Liver (tissue), 8 donors: ENCODE measurements at regions not wholly inside any gene's neighbourhood (a gene's known extent, or its start where the extent isn't known, plus 50 kb on each side); places are given as distances from the start of the nearest gene placed in this dataset.
"Not testable (repeated sequence)": the region's sequence is repeated elsewhere in the genome, so short reads cannot be mapped to it uniquely, and the experiment has no call there.

ENCODE experiments used
- DNase-seq: peaks from one replicate; pipeline ENCODE4 v3.0.0-alpha.2; 2017; ENCODE audit warnings: low spot score
- H3K27ac ChIP-seq, 2 donors: one replicate each; pipeline ENCODE4 v1.7.0; 2013; ENCODE audit warnings: inconsistent platforms in 2 of 2, low read length in 2 of 2, control low read depth in 1 of 2, low read depth in 1 of 2, mild to moderate bottlenecking in 1 of 2
- H3K27me3 ChIP-seq, 4 donors: one replicate each; pipeline versions ENCODE4 v1.6.1 to v1.7.0; 2013; ENCODE audit warnings: low read length in 3 of 4, inconsistent platforms in 1 of 4, mild to moderate bottlenecking in 1 of 4, moderate library complexity in 1 of 4; ENCODE audit not compliant: control insufficient read depth in 4 of 4, insufficient read depth in 4 of 4
- H3K36me3 ChIP-seq, 4 donors: one replicate each; pipeline versions ENCODE4 v1.6.1 to v1.7.0; 2013; ENCODE audit warnings: low read length in 3 of 4, mild to moderate bottlenecking in 3 of 4, low read depth in 1 of 4, moderate library complexity in 1 of 4; ENCODE audit not compliant: control insufficient read depth in 4 of 4, insufficient read depth in 3 of 4
- H3K4me1 ChIP-seq, 4 donors: one replicate each; pipeline versions ENCODE4 v1.6.1 to v1.7.0; 2013; ENCODE audit warnings: low read length in 3 of 4, mild to moderate bottlenecking in 3 of 4, moderate library complexity in 1 of 4; ENCODE audit not compliant: control insufficient read depth in 4 of 4, insufficient read depth in 4 of 4
- H3K4me3 ChIP-seq, 3 donors: one replicate each; pipeline versions ENCODE4 v1.6.1 to v1.7.0; 2013; ENCODE audit warnings: low read length in 3 of 3, control low read depth in 1 of 3, low read depth in 1 of 3, mild to moderate bottlenecking in 1 of 3
- H3K9ac ChIP-seq, 2 donors: one replicate each; pipeline ENCODE4 v1.7.0; 2013; ENCODE audit warnings: low read length in 2 of 2, mild to moderate bottlenecking in 2 of 2, moderate library complexity in 2 of 2, control low read depth in 1 of 2, low read depth in 1 of 2
- H3K9me3 ChIP-seq, 4 donors: one replicate each; pipeline versions ENCODE4 v1.6.1 to v1.7.0; 2013; ENCODE audit warnings: low read length in 3 of 4; ENCODE audit not compliant: control insufficient read depth in 4 of 4
- EGR1 ChIP-seq, 2 donors: IDR thresholded peaks; 2 replicates each; pipeline ENCODE4 v1.6.1; 2016 to 2018; ENCODE audit warnings: antibody characterized with exemption in 2 of 2, low read depth in 2 of 2
- FOXA2 ChIP-seq: IDR thresholded peaks from 2 replicates; pipeline ENCODE4 v1.6.1; 2016; ENCODE audit warnings: antibody characterized with exemption
- GABPA ChIP-seq, 2 donors: IDR thresholded peaks in 1 of 2; conservative IDR thresholded peaks in 1 of 2; 2 replicates each; pipeline ENCODE4 v1.6.1; 2016; ENCODE audit warnings: antibody characterized with exemption in 2 of 2, mild to moderate bottlenecking in 1 of 2, moderate library complexity in 1 of 2
- JUND ChIP-seq, 2 donors: IDR thresholded peaks; 2 replicates each; pipeline ENCODE4 v1.6.1; 2016; ENCODE audit warnings: antibody characterized with exemption in 2 of 2
- NR2F2 ChIP-seq: IDR thresholded peaks from 2 replicates; pipeline ENCODE4 v1.6.1; 2016; ENCODE audit warnings: antibody characterized with exemption
- RAD21 ChIP-seq, 2 donors: IDR thresholded peaks; 2 replicates each; pipeline ENCODE4 v1.6.1; 2016; ENCODE audit warnings: antibody characterized with exemption in 2 of 2, mild to moderate bottlenecking in 2 of 2
- RXRA ChIP-seq, 2 donors: IDR thresholded peaks; 2 replicates each; pipeline ENCODE4 v1.6.1; 2017 to 2018; ENCODE audit warnings: antibody characterized with exemption in 2 of 2, mild to moderate bottlenecking in 1 of 2
- SP1 ChIP-seq: IDR thresholded peaks from 2 replicates; pipeline ENCODE4 v1.6.1; 2018; ENCODE audit warnings: antibody characterized with exemption, mild to moderate bottlenecking
- WGBS: extraction: QIAGEN DNeasy Blood & Tissue Kit; methylation state at CpG from one replicate; pipeline ENCODE4 v1.1.7; 2013; 5-methylcytosine and 5-hydroxymethylcytosine counted together
- TF ChIP-seq, protein P1 (sequence below): fragments of 150-350 bp; IDR thresholded peaks from 2 replicates; pipeline ENCODE4 v1.5.1; 2017; ENCODE audit warnings: improper control_type of control experiment, low read depth, low read length; ENCODE audit not compliant: missing input control
- TF ChIP-seq, protein P2 (sequence below): IDR thresholded peaks from 2 replicates; pipeline ENCODE4 v1.6.1; 2016; ENCODE audit warnings: antibody characterized with exemption
- TF ChIP-seq, protein P3 (sequence below): IDR thresholded peaks from 2 replicates; pipeline ENCODE4 v1.6.1; 2016; ENCODE audit warnings: antibody characterized with exemption
- TF ChIP-seq, protein P4 (sequence below): IDR thresholded peaks from 2 replicates; pipeline ENCODE4 v1.6.1; 2016; ENCODE audit warnings: antibody characterized with exemption, mild to moderate bottlenecking
- donor health status: healthy.
- donor health status: healthy.
- donor health status: healthy.
- donor health status: healthy.
- donor health status: healthy.

DNA sequence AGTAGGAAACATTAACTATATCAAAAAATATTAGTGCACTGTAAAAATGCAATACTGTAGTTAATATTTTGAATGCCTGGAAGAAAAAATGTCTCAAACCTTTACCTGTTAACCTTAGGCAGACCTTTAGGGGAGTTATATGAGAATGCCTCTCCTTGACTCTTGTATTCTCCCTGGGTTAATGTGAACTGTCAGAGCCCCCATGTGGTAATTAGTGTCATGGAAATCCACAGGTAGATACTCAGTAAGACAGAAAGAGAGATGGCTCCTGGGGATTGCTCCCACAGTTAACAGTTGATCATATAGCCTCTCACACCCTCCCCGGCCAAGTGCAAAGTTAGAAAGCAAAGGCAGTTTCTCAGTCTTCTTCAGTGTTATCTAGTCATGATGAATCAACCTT lies 742.8 kb downstream of the NR2F1-AS1 start:
- H3K4me3 ChIP-seq: no peak overlapping the region
- H3K27ac ChIP-seq: no peak overlapping the region
- no peaks in the 10 kb centered on the region for H3K4me1 ChIP-seq
- H3K9ac ChIP-seq: no peak overlapping the region
- DNase-seq: no peak
- TF ChIP-seq NR2F2: no peak
- peak; percentile 79 to 83 for TF ChIP-seq RAD21 (IDR thresholded peaks at IDR 0.05)
- TF ChIP-seq, protein P1, sequence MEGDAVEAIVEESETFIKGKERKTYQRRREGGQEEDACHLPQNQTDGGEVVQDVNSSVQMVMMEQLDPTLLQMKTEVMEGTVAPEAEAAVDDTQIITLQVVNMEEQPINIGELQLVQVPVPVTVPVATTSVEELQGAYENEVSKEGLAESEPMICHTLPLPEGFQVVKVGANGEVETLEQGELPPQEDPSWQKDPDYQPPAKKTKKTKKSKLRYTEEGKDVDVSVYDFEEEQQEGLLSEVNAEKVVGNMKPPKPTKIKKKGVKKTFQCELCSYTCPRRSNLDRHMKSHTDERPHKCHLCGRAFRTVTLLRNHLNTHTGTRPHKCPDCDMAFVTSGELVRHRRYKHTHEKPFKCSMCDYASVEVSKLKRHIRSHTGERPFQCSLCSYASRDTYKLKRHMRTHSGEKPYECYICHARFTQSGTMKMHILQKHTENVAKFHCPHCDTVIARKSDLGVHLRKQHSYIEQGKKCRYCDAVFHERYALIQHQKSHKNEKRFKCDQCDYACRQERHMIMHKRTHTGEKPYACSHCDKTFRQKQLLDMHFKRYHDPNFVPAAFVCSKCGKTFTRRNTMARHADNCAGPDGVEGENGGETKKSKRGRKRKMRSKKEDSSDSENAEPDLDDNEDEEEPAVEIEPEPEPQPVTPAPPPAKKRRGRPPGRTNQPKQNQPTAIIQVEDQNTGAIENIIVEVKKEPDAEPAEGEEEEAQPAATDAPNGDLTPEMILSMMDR: peak; percentile 27
- 58% methylated on average over 1 of the region's 1 CpG for WGBS
- H3K9me3 ChIP-seq: no peaks in the 10 kb centered on the region
- no peaks in the 10 kb centered on the region for H3K27me3 ChIP-seq
- H3K36me3 ChIP-seq: no peaks in the 10 kb centered on the region

DNA sequence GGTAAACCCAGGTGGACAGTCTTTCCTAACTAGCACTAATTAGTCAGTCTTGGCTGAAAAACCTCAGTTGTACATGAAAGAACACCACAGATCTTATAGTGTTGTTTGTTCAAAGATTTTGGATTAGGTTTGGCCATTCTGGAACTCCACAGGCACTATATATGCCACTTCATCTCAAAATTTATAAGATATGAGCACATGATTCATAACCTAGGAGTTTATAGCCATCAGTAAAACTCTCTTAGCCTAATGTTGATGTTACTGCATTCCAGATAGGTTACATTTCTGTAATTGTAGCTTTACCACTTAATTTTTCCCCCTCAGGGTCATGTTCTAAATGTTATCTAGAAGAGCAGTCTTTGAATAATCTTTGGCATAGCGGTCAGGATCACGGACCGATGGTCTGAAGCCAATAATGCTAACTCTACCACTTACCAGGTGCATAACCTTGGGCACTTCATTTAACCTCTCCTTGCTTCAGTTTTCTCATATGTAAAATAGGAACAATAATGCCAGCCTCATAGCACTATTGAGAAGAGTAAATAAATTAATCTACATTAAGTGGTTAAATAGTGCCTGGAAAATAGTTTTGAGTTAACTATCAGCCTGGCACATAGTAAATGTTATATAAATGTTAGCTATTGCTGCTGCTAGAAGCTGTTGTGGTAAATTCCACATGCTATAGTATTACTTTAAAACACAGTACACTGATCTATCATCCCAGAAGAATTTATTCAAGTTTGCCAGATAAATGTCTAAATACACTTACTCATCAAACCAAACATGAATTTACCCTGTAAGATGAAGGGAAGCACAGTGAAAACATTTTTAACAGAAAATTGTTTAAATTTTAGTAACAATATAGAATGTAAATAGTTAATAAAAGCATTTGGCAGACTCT lies 743.9 kb downstream of the NR2F1-AS1 start:
- DNase-seq: no peak
- Histone ChIP-seq H3K27ac (no peak overlapping the region), H3K27me3 (no peaks in the 10 kb centered on the region), H3K9ac (no peak overlapping the region), H3K4me1 (no peaks in the 10 kb centered on the region), H3K4me3 (no peak overlapping the region), H3K9me3 (no peaks in the 10 kb centered on the region), H3K36me3 (no peaks in the 10 kb centered on the region)
- no peak for TF ChIP-seq GABPA (IDR thresholded peaks at IDR 0.05 in 1 of 2, conservative IDR thresholded peaks at IDR 0.05 in 1 of 2)
- no peak for TF ChIP-seq EGR1 (IDR thresholded peaks at IDR 0.05; ENCODE audit: low read depth in 2 of 2)
- TF ChIP-seq, protein P2, sequence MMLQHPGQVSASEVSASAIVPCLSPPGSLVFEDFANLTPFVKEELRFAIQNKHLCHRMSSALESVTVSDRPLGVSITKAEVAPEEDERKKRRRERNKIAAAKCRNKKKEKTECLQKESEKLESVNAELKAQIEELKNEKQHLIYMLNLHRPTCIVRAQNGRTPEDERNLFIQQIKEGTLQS: no peak
- no peak for TF ChIP-seq RXRA (IDR thresholded peaks at IDR 0.05)
- TF ChIP-seq SP1: no peak
- TF ChIP-seq NR2F2: no peak
- TF ChIP-seq RAD21 (IDR thresholded peaks at IDR 0.05): no peak
- TF ChIP-seq, protein P3, sequence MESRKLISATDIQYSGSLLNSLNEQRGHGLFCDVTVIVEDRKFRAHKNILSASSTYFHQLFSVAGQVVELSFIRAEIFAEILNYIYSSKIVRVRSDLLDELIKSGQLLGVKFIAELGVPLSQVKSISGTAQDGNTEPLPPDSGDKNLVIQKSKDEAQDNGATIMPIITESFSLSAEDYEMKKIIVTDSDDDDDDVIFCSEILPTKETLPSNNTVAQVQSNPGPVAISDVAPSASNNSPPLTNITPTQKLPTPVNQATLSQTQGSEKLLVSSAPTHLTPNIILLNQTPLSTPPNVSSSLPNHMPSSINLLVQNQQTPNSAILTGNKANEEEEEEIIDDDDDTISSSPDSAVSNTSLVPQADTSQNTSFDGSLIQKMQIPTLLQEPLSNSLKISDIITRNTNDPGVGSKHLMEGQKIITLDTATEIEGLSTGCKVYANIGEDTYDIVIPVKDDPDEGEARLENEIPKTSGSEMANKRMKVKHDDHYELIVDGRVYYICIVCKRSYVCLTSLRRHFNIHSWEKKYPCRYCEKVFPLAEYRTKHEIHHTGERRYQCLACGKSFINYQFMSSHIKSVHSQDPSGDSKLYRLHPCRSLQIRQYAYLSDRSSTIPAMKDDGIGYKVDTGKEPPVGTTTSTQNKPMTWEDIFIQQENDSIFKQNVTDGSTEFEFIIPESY: no peak
- no peak for TF ChIP-seq FOXA2
- 82% methylated on average over 3 of the region's 3 CpGs for WGBS

DNA sequence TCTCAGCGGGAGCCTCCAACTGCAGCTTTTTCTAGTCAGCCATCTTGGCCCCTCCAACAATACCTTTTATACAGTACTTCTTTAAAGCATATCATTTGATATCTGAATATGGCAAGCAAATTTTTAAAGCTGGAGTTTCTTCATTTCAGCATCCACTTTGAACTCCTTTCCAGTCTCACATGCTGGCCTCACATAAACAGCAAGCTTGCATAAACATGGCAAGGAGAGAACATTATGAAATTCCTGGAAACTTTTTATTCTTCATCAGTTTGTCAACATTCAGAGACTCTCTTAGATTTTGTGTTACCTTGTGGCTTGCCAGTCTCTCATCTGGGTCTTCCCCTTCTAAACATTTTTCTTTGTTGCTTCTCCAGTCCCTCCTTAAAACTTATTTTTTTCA lies 745.3 kb downstream of the NR2F1-AS1 start:
- no peaks in the 10 kb centered on the region for H3K4me1 ChIP-seq
- no peaks in the 10 kb centered on the region for H3K36me3 ChIP-seq
- WGBS: 5% methylated on average over 1 of the region's 1 CpG
- H3K9ac ChIP-seq: no peak overlapping the region
- TF ChIP-seq EGR1 (IDR thresholded peaks at IDR 0.05; ENCODE audit: low read depth in 2 of 2): no peak
- TF ChIP-seq RAD21 (IDR thresholded peaks at IDR 0.05): no peak
- TF ChIP-seq, protein P4, sequence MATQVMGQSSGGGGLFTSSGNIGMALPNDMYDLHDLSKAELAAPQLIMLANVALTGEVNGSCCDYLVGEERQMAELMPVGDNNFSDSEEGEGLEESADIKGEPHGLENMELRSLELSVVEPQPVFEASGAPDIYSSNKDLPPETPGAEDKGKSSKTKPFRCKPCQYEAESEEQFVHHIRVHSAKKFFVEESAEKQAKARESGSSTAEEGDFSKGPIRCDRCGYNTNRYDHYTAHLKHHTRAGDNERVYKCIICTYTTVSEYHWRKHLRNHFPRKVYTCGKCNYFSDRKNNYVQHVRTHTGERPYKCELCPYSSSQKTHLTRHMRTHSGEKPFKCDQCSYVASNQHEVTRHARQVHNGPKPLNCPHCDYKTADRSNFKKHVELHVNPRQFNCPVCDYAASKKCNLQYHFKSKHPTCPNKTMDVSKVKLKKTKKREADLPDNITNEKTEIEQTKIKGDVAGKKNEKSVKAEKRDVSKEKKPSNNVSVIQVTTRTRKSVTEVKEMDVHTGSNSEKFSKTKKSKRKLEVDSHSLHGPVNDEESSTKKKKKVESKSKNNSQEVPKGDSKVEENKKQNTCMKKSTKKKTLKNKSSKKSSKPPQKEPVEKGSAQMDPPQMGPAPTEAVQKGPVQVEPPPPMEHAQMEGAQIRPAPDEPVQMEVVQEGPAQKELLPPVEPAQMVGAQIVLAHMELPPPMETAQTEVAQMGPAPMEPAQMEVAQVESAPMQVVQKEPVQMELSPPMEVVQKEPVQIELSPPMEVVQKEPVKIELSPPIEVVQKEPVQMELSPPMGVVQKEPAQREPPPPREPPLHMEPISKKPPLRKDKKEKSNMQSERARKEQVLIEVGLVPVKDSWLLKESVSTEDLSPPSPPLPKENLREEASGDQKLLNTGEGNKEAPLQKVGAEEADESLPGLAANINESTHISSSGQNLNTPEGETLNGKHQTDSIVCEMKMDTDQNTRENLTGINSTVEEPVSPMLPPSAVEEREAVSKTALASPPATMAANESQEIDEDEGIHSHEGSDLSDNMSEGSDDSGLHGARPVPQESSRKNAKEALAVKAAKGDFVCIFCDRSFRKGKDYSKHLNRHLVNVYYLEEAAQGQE: no peak
- TF ChIP-seq, protein P2: no peak
- TF ChIP-seq JUND (IDR thresholded peaks at IDR 0.05): no peak
- no peak for TF ChIP-seq RXRA (IDR thresholded peaks at IDR 0.05)
- no peaks in the 10 kb centered on the region for H3K9me3 ChIP-seq
- no peak overlapping the region for H3K27ac ChIP-seq
- DNase-seq: no peak
- H3K27me3 ChIP-seq: no peaks in the 10 kb centered on the region
- H3K4me3 ChIP-seq: no peak overlapping the region

DNA sequence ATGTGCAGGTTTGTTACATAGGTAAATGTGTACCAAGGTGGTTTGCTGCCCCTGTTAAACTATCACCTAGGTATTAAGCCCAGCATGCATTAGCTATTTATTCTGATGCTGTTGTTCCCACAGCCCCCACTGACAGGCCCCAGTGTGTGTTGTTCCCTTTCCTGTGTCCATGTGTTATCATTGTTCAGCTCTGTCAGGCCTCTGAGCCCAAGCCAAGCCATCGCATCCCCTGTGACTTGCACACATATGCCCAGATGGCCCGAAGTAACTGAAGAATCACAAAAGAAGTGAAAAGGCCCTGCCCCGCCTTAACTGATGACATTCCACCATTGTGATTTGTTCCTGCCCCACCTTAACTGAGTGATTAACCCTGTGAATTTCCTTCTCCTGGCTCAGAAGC lies 757.5 kb downstream of the NR2F1-AS1 start:
- not testable (repeated sequence) for H3K9me3 ChIP-seq, H3K9ac ChIP-seq, H3K36me3 ChIP-seq, H3K27ac ChIP-seq, H3K27me3 ChIP-seq, DNase-seq, H3K4me1 ChIP-seq, H3K4me3 ChIP-seq
- 90% methylated on average over 3 of the region's 3 CpGs for WGBS
